ENCODE measurements at regions not wholly inside any gene's neighbourhood (a gene's known extent, or its start where the extent isn't known, plus 50 kb on each side); places are given as distances from the start of the nearest gene placed in this dataset.

DNA sequence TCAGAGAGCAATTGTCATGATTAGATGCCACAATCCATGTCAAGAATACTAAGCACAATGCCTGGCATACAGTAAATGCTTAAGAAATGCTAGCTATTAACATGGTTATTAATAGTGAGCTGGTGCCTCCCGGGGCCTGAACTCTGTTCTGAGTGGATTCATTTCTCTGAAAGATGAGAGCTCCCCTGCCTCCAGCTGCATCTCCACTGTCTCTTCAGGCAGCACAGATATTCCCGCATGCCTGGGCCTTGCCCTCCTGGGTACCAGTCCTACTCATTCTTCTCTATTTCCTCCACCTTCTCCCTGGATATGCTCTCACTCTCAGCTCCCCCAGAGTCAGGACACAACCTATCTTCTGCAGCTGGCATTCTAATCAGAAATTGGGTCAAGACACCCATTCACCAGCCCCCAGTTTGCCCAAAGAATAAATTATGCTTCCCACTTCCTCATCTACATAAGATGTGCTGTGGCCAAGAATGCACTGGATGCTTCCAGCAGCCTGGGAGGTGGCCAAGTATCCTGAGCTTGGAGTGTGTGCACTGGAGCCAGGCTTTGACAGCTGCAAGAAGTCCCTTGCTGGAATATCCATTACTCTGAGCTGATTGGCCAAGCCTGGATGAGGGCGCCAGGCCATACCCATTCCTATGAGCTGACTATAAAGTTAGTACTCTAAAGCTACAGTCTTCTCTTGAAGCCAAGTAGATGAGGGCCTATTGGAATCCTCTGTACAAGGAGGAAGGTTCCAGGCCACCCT is 669.0 kb downstream of the ACTL7B start:
- Mint-ChIP-seq H3K9me3 (ENCODE audit: low read depth) (peaks cover 14% of the 10 kb centered on the region), H3K27me3 (no peaks in the 10 kb centered on the region), H3K27ac (no peak overlapping the region), H3K4me1 (ENCODE audit: low read depth) (no peaks in the 10 kb centered on the region), H3K4me3 (no peak overlapping the region), H3K36me3 (no peaks in the 10 kb centered on the region)

DNA sequence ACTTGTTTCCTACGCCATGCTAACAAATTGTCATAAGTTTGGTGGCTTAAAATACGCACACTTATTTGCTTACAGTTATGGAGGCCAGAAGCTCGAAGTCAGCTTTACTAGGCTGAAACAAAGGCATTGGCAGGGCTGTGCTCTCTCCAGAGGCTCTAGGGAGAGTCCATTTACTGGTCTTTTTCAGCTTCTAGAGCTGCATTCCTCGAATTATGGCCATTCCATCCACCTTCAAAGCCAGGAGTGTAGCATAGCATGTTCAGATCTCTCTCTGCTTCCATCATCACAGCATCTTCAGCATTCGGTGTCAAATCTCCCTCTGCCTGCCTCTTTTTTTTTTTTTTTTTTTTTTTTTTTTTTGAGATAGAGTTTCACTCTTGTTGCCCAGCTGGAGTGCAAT is 670.2 kb downstream of the ACTL7B start:
- Mint-ChIP-seq H3K27me3 (no peaks in the 10 kb centered on the region), H3K9me3 (ENCODE audit: low read depth) (peaks cover 10% of the 10 kb centered on the region), H3K4me1 (ENCODE audit: low read depth) (no peaks in the 10 kb centered on the region), H3K4me3 (no peak overlapping the region), H3K27ac (no peak overlapping the region), H3K36me3 (no peaks in the 10 kb centered on the region)

DNA sequence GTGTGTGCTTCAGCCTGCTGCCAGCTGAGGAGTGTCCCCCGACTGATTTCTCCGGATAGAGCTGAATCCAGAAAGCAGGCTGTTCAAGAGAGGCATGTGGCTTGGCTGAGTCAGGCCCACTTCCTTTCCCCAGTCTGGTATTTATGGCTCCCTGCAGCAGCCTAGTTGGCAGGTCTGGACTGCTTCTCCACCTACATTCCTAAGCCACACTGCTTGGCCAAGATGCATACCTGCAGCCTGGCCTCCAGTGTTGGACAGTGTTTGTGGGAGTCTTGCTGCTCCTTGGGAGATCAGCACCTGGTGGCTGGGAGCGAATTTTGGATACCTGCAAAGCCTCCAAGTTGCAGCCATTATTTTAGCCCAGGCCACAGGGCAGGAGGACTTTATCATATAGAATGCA is 670.8 kb downstream of the ACTL7B start:
- Mint-ChIP-seq H3K9me3 (ENCODE audit: low read depth) (peaks cover 7% of the 10 kb centered on the region), H3K4me3 (no peak overlapping the region), H3K4me1 (ENCODE audit: low read depth) (no peaks in the 10 kb centered on the region), H3K36me3 (no peaks in the 10 kb centered on the region), H3K27me3 (no peaks in the 10 kb centered on the region), H3K27ac (no peak overlapping the region)

DNA sequence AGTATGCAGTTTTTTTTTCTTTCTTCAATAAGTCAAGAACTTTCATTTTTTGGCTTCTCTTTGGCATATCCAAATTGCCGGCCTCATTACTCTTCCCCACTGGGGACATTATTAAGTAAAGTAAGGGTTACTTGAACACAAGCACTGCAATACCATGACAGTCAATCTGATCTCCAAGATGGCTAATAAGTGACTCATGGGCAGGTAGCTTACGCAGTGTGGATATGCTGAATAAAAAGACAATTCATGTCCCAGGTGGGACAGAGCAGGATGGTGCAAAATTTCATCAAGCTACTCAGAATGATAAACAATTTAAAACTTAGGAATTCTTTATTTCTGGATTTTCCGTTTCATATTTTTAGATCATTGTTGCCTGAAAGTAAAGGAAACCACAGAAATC is 671.8 kb downstream of the ACTL7B start:
- Mint-ChIP-seq H3K9me3 (ENCODE audit: low read depth) (peaks cover 7% of the 10 kb centered on the region), H3K27me3 (no peaks in the 10 kb centered on the region), H3K36me3 (no peaks in the 10 kb centered on the region), H3K4me3 (no peak overlapping the region), H3K27ac (no peak overlapping the region), H3K4me1 (ENCODE audit: low read depth) (no peaks in the 10 kb centered on the region)

DNA sequence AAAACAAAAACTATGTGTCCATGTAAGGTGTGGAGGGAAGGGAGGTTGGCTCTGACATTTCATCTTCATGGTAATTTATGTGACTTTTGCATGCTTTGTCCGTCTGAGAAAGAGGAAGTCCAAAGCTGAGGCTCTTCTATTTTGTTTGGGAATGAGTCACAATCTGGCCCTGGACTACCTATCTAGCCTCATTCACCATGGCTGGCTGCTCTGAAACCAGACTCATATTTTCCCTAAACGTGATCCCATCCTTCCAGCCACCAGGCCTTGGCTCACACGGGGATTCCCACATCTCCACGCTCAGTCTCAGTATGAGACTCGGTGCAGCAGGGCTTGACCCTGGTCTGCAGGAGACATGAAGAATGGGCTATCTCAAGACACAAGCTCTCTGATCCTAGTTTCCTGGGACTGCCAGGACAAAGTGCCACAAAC is 672.8 kb downstream of the ACTL7B start:
- no peaks in the 10 kb centered on the region for H3K36me3 Mint-ChIP-seq
- no peaks in the 10 kb centered on the region for H3K4me1 Mint-ChIP-seq (ENCODE audit: low read depth)
- no peak overlapping the region for H3K4me3 Mint-ChIP-seq
- H3K9me3 Mint-ChIP-seq (ENCODE audit: low read depth): peaks cover 7% of the 10 kb centered on the region
- H3K27me3 Mint-ChIP-seq: no peaks in the 10 kb centered on the region
- H3K27ac Mint-ChIP-seq: no peak overlapping the region

DNA sequence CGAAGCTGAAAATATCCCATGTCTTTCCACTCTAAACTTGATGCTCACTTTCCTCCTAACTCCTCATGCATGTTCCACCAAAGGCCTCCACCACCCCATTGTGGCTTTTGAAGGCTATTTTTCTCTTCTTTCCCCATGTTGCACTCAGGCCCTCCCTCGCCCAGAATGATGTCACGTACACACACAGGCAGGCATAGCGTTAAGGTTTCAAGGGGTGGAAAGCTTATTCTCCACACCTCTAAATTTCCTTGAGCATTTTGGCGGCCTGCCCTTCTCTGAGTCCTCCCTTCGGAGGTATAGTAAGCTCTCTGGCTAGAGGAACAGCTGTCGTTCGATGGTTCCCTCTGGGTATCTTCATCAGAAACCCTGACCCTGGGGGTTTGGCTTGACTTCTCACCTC is 673.5 kb downstream of the ACTL7B start:
- H3K27ac Mint-ChIP-seq: no peak overlapping the region
- H3K4me1 Mint-ChIP-seq (ENCODE audit: low read depth): no peaks in the 10 kb centered on the region
- peaks cover 7% of the 10 kb centered on the region for H3K9me3 Mint-ChIP-seq (ENCODE audit: low read depth)
- no peaks in the 10 kb centered on the region for H3K27me3 Mint-ChIP-seq
- H3K36me3 Mint-ChIP-seq: no peaks in the 10 kb centered on the region
- no peak overlapping the region for H3K4me3 Mint-ChIP-seq

DNA sequence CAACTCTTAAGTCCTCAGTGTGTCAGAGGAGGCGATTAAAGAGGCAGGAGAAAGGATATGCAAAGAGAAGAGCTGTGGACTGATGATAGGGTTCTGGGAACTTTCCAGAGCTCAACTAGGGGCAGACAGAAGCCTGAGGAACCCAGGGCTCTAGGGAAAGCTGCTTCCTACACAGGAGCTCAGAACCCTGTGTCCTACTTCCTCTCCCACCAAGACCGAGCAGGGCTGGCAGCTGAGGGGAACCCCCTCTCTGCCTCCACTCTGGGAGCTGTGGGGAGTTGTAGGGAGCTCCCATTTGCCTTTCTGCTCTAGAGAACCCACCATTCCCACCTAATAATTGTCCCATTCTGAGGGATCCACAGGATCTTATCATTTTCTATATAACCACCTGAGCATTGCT is 674.3 kb downstream of the ACTL7B start:
- H3K36me3 Mint-ChIP-seq: no peaks in the 10 kb centered on the region
- H3K27ac Mint-ChIP-seq: no peak overlapping the region
- H3K27me3 Mint-ChIP-seq: no peaks in the 10 kb centered on the region
- no peak overlapping the region for H3K4me3 Mint-ChIP-seq
- H3K9me3 Mint-ChIP-seq (ENCODE audit: low read depth): peaks cover 7% of the 10 kb centered on the region
- no peaks in the 10 kb centered on the region for H3K4me1 Mint-ChIP-seq (ENCODE audit: low read depth)

DNA sequence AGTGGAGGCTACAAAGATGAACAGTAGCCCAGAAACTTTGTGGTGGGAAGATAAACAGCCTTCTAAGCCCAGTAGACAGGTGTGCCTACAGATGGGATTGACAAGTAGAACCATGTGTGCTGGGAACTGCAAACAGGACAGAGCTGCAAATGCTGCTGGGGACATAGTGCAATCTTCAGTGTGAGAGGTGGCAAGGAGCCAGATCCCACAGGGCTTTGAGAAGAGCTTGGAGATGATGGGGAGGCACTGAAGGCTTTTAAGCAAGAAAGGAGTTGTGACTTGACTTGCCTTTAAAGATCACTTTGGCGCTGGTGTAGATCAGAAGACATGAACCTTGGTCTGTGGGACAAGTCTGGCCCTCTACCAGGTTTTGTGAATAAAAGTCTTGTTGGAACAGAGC is 675.2 kb downstream of the ACTL7B start:
- H3K27me3 Mint-ChIP-seq: no peaks in the 10 kb centered on the region
- H3K27ac Mint-ChIP-seq: no peak overlapping the region
- peaks cover 7% of the 10 kb centered on the region for H3K9me3 Mint-ChIP-seq (ENCODE audit: low read depth)
- H3K4me3 Mint-ChIP-seq: no peak overlapping the region
- no peaks in the 10 kb centered on the region for H3K4me1 Mint-ChIP-seq (ENCODE audit: low read depth)
- H3K36me3 Mint-ChIP-seq: no peaks in the 10 kb centered on the region

DNA sequence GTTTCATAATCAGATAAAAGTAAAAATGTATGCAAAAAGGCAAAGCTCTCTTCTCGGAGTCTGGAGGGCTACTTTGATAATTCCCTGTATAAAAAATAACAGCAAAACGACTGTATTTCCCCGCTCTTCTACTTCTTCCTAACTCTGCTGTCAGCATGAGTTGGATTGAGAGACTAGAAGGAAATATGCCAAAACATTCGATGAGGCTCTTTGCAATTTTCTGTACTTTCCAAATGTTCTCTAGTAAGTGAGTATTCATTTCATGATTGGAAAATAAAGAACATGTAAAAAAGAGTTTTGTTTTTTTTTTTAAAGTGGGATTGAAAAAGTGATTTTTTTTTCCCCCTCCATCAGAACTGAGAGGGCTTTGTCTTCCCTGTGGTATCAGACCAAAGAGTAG is 677.5 kb downstream of the ACTL7B start:
- peaks cover 10% of the 10 kb centered on the region for H3K9me3 Mint-ChIP-seq (ENCODE audit: low read depth)
- no peaks in the 10 kb centered on the region for H3K27me3 Mint-ChIP-seq
- no peak overlapping the region for H3K27ac Mint-ChIP-seq
- no peaks in the 10 kb centered on the region for H3K4me1 Mint-ChIP-seq (ENCODE audit: low read depth)
- H3K36me3 Mint-ChIP-seq: no peaks in the 10 kb centered on the region
- H3K4me3 Mint-ChIP-seq: no peak overlapping the region

DNA sequence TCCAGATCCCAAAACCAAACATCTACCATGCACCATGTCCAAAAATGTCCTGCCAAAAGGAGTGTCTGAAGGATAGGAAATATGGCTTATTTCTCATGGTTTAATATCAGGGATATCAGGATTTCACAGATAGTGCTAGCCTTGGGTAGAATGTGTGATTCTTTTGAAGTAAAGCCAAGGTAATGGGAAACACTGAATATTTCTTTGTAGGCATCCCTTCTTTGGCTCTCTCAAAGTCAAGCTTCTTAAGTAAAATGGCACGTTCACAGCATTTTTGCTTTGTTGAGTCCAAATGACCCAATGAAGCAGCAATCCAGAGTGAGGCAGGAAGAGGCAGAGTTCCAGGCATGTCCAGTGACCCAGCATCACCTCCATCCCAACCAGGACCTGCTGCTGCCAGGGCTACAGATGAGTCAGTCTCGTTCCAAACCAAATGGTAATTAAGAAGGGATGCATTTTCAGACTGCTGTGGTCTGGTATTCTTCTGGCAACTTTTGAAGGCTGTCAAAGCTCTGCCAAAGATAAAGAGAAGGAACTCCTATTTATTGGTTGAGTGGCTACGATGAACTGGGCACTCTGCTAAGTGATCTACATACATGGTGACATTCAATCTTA is 678.8 kb upstream of the KLF4 start:
- H3K36me3 Mint-ChIP-seq: no peaks in the 10 kb centered on the region
- H3K4me1 Mint-ChIP-seq (ENCODE audit: low read depth): no peaks in the 10 kb centered on the region
- H3K4me3 Mint-ChIP-seq: no peak overlapping the region
- peaks cover 17% of the 10 kb centered on the region for H3K9me3 Mint-ChIP-seq (ENCODE audit: low read depth)
- H3K27me3 Mint-ChIP-seq: no peaks in the 10 kb centered on the region
- H3K27ac Mint-ChIP-seq: no peak overlapping the region

DNA sequence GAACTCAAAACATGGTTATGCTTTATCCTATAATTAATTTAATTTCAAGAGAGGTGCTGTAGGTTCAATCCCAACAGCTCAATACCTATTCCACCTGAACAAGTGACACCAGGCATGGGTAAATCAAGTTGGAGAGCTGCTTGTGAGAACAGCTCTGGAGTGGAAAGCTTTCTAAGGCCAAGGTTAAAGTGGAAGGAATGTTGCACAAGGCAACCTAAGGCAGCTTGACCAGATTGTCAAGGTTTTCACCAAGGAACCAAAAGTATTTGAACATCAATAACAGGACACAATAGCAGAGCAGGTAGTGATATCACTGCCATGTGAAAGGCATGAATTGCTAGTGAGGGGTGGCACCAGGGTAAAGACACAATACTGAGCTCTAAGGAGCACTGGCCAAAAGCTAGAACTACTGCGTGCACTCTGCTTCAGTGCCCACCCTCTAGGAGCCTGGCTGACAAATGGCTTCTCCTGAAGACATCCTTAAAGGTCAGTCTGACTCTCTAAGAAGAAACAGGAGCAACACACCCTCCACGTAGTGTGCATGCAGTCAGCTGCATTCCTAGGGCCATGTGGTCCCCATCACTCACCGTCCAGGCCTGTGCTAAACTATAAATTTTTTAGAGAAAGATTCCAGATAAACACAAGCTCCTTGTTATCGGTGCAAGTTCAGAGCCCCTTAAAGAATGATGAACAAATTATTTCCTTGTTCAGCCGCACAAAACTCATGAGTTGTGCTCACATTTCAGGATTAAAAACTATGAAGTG is 677.7 kb upstream of the KLF4 start:
- Mint-ChIP-seq H3K36me3 (no peaks in the 10 kb centered on the region), H3K27me3 (no peaks in the 10 kb centered on the region), H3K4me3 (no peak overlapping the region), H3K4me1 (ENCODE audit: low read depth) (no peaks in the 10 kb centered on the region), H3K27ac (no peak overlapping the region), H3K9me3 (ENCODE audit: low read depth) (peaks cover 16% of the 10 kb centered on the region)

DNA sequence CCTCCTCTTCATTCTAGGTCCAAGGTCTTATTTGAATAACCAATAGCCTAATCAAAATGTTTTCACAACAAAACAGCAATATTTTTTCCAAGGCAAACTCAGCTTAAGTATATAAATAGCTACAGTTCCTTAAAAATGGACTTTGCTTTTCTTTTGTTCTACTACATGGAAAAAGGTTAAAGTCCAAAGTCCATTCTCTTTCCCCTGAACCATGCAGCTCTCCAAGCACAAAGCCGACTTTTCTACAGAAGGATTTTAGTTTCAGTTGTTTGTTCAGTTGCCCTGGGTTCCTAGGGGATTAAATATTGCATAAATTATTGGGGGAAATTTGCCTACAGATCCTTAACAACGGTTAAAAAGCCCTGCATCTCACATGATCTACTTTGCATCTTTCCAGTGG is 677.0 kb upstream of the KLF4 start:
- Mint-ChIP-seq H3K4me1 (ENCODE audit: low read depth) (no peaks in the 10 kb centered on the region), H3K27me3 (no peaks in the 10 kb centered on the region), H3K36me3 (no peaks in the 10 kb centered on the region), H3K27ac (no peak overlapping the region), H3K4me3 (no peak overlapping the region), H3K9me3 (ENCODE audit: low read depth) (peaks cover 16% of the 10 kb centered on the region)

DNA sequence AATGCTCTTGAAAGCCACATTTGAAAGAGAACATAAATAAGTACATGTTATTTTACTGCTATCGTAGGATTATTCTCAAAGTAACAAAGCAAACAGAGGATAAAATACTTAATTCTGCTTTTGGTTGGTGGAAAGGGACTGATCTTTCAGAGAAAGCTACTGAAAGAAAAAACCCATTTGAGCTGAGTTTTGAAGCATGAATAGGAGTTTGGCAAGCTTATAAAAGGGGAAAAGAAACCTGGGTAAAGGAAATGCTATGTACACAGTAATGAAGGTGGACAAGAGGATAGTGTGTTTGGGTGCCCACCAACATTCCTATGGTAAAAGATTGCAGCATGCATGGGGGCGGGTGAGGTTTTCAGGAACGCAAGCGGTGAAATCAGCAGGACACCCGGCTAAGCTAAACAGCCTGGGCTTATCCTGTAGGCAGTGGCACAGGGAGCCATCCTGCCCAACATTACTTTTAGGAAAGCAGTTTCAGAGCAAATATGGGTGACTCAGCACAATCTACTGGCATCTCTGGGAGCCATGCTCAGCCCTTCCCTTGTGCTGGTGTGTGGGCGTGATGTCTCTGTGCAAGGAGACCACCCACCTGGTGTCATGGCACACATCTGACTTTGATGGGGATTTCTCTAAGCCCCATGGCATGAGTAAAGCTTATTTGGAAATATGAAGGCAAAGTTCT is 673.9 kb upstream of the KLF4 start:
- Mint-ChIP-seq H3K4me1 (ENCODE audit: low read depth) (no peaks in the 10 kb centered on the region), H3K27me3 (no peaks in the 10 kb centered on the region), H3K36me3 (no peaks in the 10 kb centered on the region), H3K27ac (no peak overlapping the region), H3K4me3 (no peak overlapping the region), H3K9me3 (ENCODE audit: low read depth) (peaks cover 3% of the 10 kb centered on the region)

DNA sequence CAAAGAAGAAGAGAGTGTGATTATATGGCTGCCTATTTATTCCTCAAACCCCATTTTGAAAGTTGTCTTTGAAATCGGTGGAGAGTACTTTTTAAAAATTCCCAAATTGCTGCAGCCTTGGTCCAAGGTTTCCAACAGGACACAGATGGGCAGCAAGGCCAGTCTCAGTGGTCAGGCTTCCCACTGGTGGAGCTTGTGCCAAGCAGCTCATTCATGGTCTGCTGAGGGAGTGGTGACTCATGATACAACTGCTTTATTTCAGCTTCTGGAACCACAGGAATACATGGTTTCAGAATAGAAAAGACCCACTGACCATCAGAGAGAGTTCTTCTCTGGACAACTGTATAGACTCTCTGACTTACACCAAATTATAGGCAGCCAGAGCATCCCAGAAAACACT is 673.1 kb upstream of the KLF4 start:
- H3K27ac Mint-ChIP-seq: no peak overlapping the region
- H3K36me3 Mint-ChIP-seq: no peaks in the 10 kb centered on the region
- no peak overlapping the region for H3K4me3 Mint-ChIP-seq
- no peaks in the 10 kb centered on the region for H3K4me1 Mint-ChIP-seq (ENCODE audit: low read depth)
- peaks cover 3% of the 10 kb centered on the region for H3K9me3 Mint-ChIP-seq (ENCODE audit: low read depth)
- no peaks in the 10 kb centered on the region for H3K27me3 Mint-ChIP-seq

DNA sequence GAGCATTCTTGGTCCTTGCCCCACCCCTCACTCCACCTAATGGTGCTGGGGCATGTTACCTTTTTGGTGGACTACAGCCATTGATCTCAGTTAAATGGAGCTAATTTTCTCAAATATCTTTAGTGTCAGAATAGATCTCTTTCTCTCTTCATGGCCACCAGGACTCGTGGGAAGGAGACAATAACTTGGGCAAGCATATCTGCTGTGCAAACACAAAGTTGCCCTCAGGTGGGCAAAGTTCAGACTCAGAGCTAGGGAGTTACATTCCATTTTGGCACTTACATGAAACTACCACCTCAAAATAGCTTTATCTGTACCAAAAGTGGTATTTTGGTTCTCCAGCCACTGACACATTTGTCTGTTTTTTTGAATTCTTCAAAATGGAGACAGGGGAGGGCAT is 671.9 kb upstream of the KLF4 start:
- no peaks in the 10 kb centered on the region for H3K27me3 Mint-ChIP-seq
- H3K4me3 Mint-ChIP-seq: no peak overlapping the region
- H3K36me3 Mint-ChIP-seq: no peaks in the 10 kb centered on the region
- no peak overlapping the region for H3K27ac Mint-ChIP-seq
- no peaks in the 10 kb centered on the region for H3K4me1 Mint-ChIP-seq (ENCODE audit: low read depth)
- H3K9me3 Mint-ChIP-seq (ENCODE audit: low read depth): peaks cover 3% of the 10 kb centered on the region

Data from activated naive CD8-positive, alpha-beta T cell (primary cell).